ENCODE measurements at regions not wholly inside any gene's neighbourhood (a gene's known extent, or its start where the extent isn't known, plus 50 kb on each side); places are given as distances from the start of the nearest gene placed in this dataset.

GRCh38 chr2:207423886-207424285 is 105.9 kb upstream of the CREB1 start:
- TF ChIP-seq TCF12 (IDR thresholded peaks at IDR 0.05): peak; percentile 23; the same call in 1 of the 2 replicates
- no peak for TF ChIP-seq EZH2phosphoT487 (IDR thresholded peaks at IDR 0.05; ENCODE audit: borderline replicate concordance, low read depth)
- no peak for TF ChIP-seq FOXJ3 (CRISPR knock-in tag; IDR thresholded peaks at IDR 0.05)
- TF ChIP-seq EP300 (IDR thresholded peaks at IDR 0.05; ENCODE audit: borderline replicate concordance in 1 of 2, low read depth in 1 of 2, low read length in 1 of 2): no peak
- Histone ChIP-seq H3K4me2 (no peak overlapping the region), H3K27me3 (ENCODE audit: insufficient read depth) (no peaks in the 10 kb centered on the region), H3K9ac (no peak overlapping the region), H3F3A (replicated peaks; ENCODE audit: insufficient read depth) (no peaks in the 10 kb centered on the region), H3K4me3 (ENCODE audit: low read depth in 2 of 2, low read length in 1 of 2) (no peak overlapping the region), H4K20me1 (ENCODE audit: insufficient read depth) (no peaks in the 10 kb centered on the region), H2AFZ (ENCODE audit: low read depth) (no peak overlapping the region), H3K79me2 (ENCODE audit: insufficient read depth) (no peaks in the 10 kb centered on the region), H3K4me1 (ENCODE audit: control insufficient read depth in 1 of 2, insufficient read depth in 2 of 2, low read depth in 1 of 2, low read length in 1 of 2) (peaks cover 0 to 14% of the 10 kb centered on the region in 2 experiments; a peak in 2 of 4 replicates), H3K9me3 (no peaks in the 10 kb centered on the region; the same call in 1 of the 2 replicates), H3K9me2 (no peaks in the 10 kb centered on the region), H3K36me3 (replicated peaks in 1 of 2; ENCODE audit: control insufficient read depth in 1 of 2, insufficient read depth in 2 of 2, low read length in 1 of 2) (no peaks in the 10 kb centered on the region), H3K27ac (ENCODE audit: low read depth in 2 of 2, low read length in 1 of 2) (no peak overlapping the region; a peak in 1 of 4 replicates)
- CTCF ChIA-PET: interaction anchor here (0.5 to 1.9 kb wide), 4 partner anchors 10 to 113 kb away, joined by 3 to 4 read pairs (median 4); no protein-coding TSS in a partner anchor
- DNase-seq: no peak
- 98% methylated on average over 3 of the region's 3 CpGs for WGBS (ENCODE audit: low lambda C conversion rate)
- POLR2A ChIA-PET: no interaction called here

GRCh38 chr2:207427986-207428385 is 101.8 kb upstream of the CREB1 start:
- H3K9me2 ChIP-seq: no peaks in the 10 kb centered on the region
- no peak overlapping the region for H3K9ac ChIP-seq
- TF ChIP-seq RFX5 (IDR thresholded peaks at IDR 0.05; ENCODE audit: low read length) (no peak), ZBTB33 (IDR thresholded peaks at IDR 0.05; ENCODE audit: borderline replicate concordance, low read depth) (no peak), SIN3A (IDR thresholded peaks at IDR 0.05; ENCODE audit: borderline replicate concordance, low read depth, low read length) (no peak), NRF1 (IDR thresholded peaks at IDR 0.05; ENCODE audit: low read depth, low read length) (no peak), NFIC (IDR thresholded peaks at IDR 0.05; ENCODE audit: borderline replicate concordance) (no peak), SMC3 (IDR thresholded peaks at IDR 0.05; ENCODE audit: low read depth, low read length) (no peak), MEF2A (IDR thresholded peaks at IDR 0.05; ENCODE audit: borderline replicate concordance, low read depth) (no peak), EP300 (IDR thresholded peaks at IDR 0.05; ENCODE audit: borderline replicate concordance in 1 of 2, low read depth in 1 of 2, low read length in 1 of 2) (no peak), MXI1 (IDR thresholded peaks at IDR 0.05; ENCODE audit: low read depth, low read length) (no peak), GATA2 (CRISPR knock-in tag; IDR thresholded peaks at IDR 0.05) (no peak), FOXM1 (IDR thresholded peaks at IDR 0.05; ENCODE audit: low read depth) (no peak), USF1 (IDR thresholded peaks at IDR 0.05; ENCODE audit: borderline replicate concordance, low read depth) (no peak), YY1 (IDR thresholded peaks at IDR 0.05; ENCODE audit: low read depth) (no peak), TEAD4 (IDR thresholded peaks at IDR 0.05; ENCODE audit: borderline replicate concordance, insufficient read depth) (no peak), RAD21 (IDR thresholded peaks at IDR 0.05; ENCODE audit: low read length) (no peak), CHD2 (IDR thresholded peaks at IDR 0.05; ENCODE audit: low read length, partially characterized antibody) (no peak), TAF1 (IDR thresholded peaks at IDR 0.05; ENCODE audit: borderline replicate concordance, low read depth, low read length) (no peak), TCF12 (IDR thresholded peaks at IDR 0.05) (no peak), JUND (IDR thresholded peaks at IDR 0.05) (no peak)
- no peaks in the 10 kb centered on the region for H4K20me1 ChIP-seq (ENCODE audit: insufficient read depth)
- no peaks in the 10 kb centered on the region; the same call in 1 of the 2 replicates for H3K9me3 ChIP-seq
- DNase-seq: no peak
- H3K79me2 ChIP-seq (ENCODE audit: insufficient read depth): no peaks in the 10 kb centered on the region
- CTCF ChIA-PET: no interaction called here
- H3F3A ChIP-seq (replicated peaks; ENCODE audit: insufficient read depth): no peaks in the 10 kb centered on the region
- POLR2A ChIA-PET: no interaction called here
- 65% methylated on average over 2 of the region's 2 CpGs for WGBS (ENCODE audit: low lambda C conversion rate)
- H3K27me3 ChIP-seq (ENCODE audit: insufficient read depth): no peaks in the 10 kb centered on the region
- H3K36me3 ChIP-seq (replicated peaks in 1 of 2; ENCODE audit: control insufficient read depth in 1 of 2, insufficient read depth in 2 of 2, low read length in 1 of 2): no peaks in the 10 kb centered on the region
- H3K4me3 ChIP-seq (ENCODE audit: low read depth in 2 of 2, low read length in 1 of 2): no peak overlapping the region
- peaks cover 0 to 2% of the 10 kb centered on the region in 2 experiments; a peak in 1 of 4 replicates for H3K4me1 ChIP-seq (ENCODE audit: control insufficient read depth in 1 of 2, insufficient read depth in 2 of 2, low read depth in 1 of 2, low read length in 1 of 2)
- no peak overlapping the region for H2AFZ ChIP-seq (ENCODE audit: low read depth)
- no peak overlapping the region for H3K27ac ChIP-seq (ENCODE audit: low read depth in 2 of 2, low read length in 1 of 2)
- no peak overlapping the region for H3K4me2 ChIP-seq
